CD4-positive, alpha-beta T cell (primary cell): ENCODE measurements at regions not wholly inside any gene's neighbourhood (a gene's known extent, or its start where the extent isn't known, plus 50 kb on each side); places are given as distances from the start of the nearest gene placed in this dataset.

ENCODE experiments used
- ATAC-seq: fragments of 200-7000 bp; cut with Tn5 transposase; one replicate; pipeline ENCODE4 v1.10.0; 2022; ENCODE audit warnings: mild to moderate bottlenecking; ENCODE audit not compliant: poor library complexity
- CTCF ChIA-PET: fragments of 350-600 bp; sonication (Branson Sonifier 250); formaldehyde crosslinking; loops from one replicate; lab custom pipeline; 2021; ENCODE audit warnings: antibody characterized with exemption, inconsistent platforms; lab: Charles Lee
- POLR2A ChIA-PET: fragments of 350-600 bp; sonication (Branson Sonifier 250); formaldehyde crosslinking; loops from one replicate; lab custom pipeline; 2021; ENCODE audit warnings: antibody characterized with exemption, inconsistent platforms; lab: Charles Lee
- DNase-seq, 14 experiments: peaks; one replicate each; pipeline ENCODE4 v3.0.0-alpha.2; 2013 to 2020; ENCODE audit warnings: mixed read lengths in 2 of 14
- H3K27ac ChIP-seq, 2 donors: one replicate each; pipeline versions ENCODE4 v1.5.1 to v1.7.0; 2013; ENCODE audit warnings: low read length in 2 of 2, low read depth in 1 of 2, mild to moderate bottlenecking in 1 of 2
- H3K27me3 ChIP-seq, 2 experiments: 1 replicate in 1 of 2; 2 replicates in 1 of 2; pipeline versions ENCODE4 v1.6.1 to v1.7.0; 2013; ENCODE audit warnings: low read length in 2 of 2, control low read depth in 1 of 2, mild to moderate bottlenecking in 1 of 2, moderate library complexity in 1 of 2; ENCODE audit not compliant: insufficient read depth in 2 of 2, control insufficient read depth in 1 of 2
- H3K36me3 ChIP-seq: one replicate; pipeline ENCODE4 v1.6.1; 2013; ENCODE audit warnings: low read length, control low read depth; ENCODE audit not compliant: insufficient read depth
- H3K4me1 ChIP-seq: one replicate; pipeline ENCODE4 v1.6.1; 2013; ENCODE audit warnings: low read length, control low read depth; ENCODE audit not compliant: insufficient read depth
- H3K4me3 ChIP-seq: one replicate; pipeline ENCODE4 v1.5.1; 2013; ENCODE audit warnings: mild to moderate bottlenecking, low read length, moderate library complexity
- H3K9me3 ChIP-seq, 2 experiments: 1 replicate in 1 of 2; 2 replicates in 1 of 2; pipeline versions ENCODE4 v1.6.1 to v1.7.0; 2013; ENCODE audit warnings: low read length in 2 of 2, mild to moderate bottlenecking in 2 of 2, control low read depth in 1 of 2, moderate library complexity in 1 of 2; ENCODE audit not compliant: control insufficient read depth in 1 of 2, insufficient read depth in 1 of 2
- H3K27ac Mint-ChIP-seq: one replicate; pipeline ENCODE4 v1.8.0; 2020; ENCODE audit warnings: mixed read lengths
- H3K27me3 Mint-ChIP-seq: one replicate; pipeline ENCODE4 v1.8.0; 2021; ENCODE audit warnings: mixed read lengths
- H3K36me3 Mint-ChIP-seq: one replicate; pipeline ENCODE4 v1.8.0; 2021; ENCODE audit warnings: low read depth, mixed read lengths
- H3K4me1 Mint-ChIP-seq: one replicate; pipeline ENCODE4 v1.8.0; 2021; ENCODE audit warnings: low read depth, mixed read lengths
- H3K4me3 Mint-ChIP-seq: one replicate; pipeline ENCODE4 v1.8.0; 2020; ENCODE audit warnings: mild to moderate bottlenecking, mixed read lengths
- H3K9me3 Mint-ChIP-seq: one replicate; pipeline ENCODE4 v1.8.0; 2020; ENCODE audit warnings: mixed read lengths
- CTCF ChIP-seq: fragments of 200-600 bp; IDR thresholded peaks from one replicate; pipeline ENCODE4 v1.8.0; 2022; ENCODE audit warnings: antibody characterized with exemption, mild to moderate bottlenecking
- intact Hi-C, 2 experiments: fragments of 100-400 bp; cut with DNase I in 1 of 2; cut with micrococcal nuclease in 1 of 2; formaldehyde crosslinking; loops; one replicate each; pipeline versions ENCODE4 v1.15.1 to v1.9.0; 2023 to 2025; cut with DNase I, micrococcal nuclease

GRCh38 chr12:124715121-124715990 is 147.9 kb upstream of the NCOR2 start:
- H3K4me1 Mint-ChIP-seq: peaks cover 17% of the 10 kb centered on the region
- peaks cover 20% of the 10 kb centered on the region for H3K4me1 ChIP-seq
- H3K9me3 ChIP-seq: no peaks in the 10 kb centered on the region
- no peak for DNase-seq
- CTCF ChIA-PET: no interaction called here
- H3K4me3 Mint-ChIP-seq: no peak overlapping the region
- no peaks in the 10 kb centered on the region for H3K36me3 ChIP-seq
- POLR2A ChIA-PET: no interaction called here
- ATAC-seq: no peak
- no peak overlapping the region for H3K27ac Mint-ChIP-seq
- H3K4me3 ChIP-seq: no peak overlapping the region
- intact Hi-C loops: no loop called here
- H3K27me3 Mint-ChIP-seq: no peaks in the 10 kb centered on the region
- TF ChIP-seq CTCF: no peak
- no peaks in the 10 kb centered on the region for H3K36me3 Mint-ChIP-seq
- no peaks in the 10 kb centered on the region for H3K9me3 Mint-ChIP-seq
- H3K27ac ChIP-seq: no peak overlapping the region
- H3K27me3 ChIP-seq: no peaks in the 10 kb centered on the region

GRCh38 chr12:124713436-124714082 is 146.1 kb upstream of the NCOR2 start:
- Mint-ChIP-seq H3K27ac (peak overlapping the region; percentile 66), H3K9me3 (no peaks in the 10 kb centered on the region), H3K4me1 (peaks cover 17% of the 10 kb centered on the region), H3K4me3 (peak overlapping the region; percentile 74), H3K36me3 (no peaks in the 10 kb centered on the region), H3K27me3 (no peaks in the 10 kb centered on the region)
- H3K9me3 ChIP-seq: no peaks in the 10 kb centered on the region
- H3K27ac ChIP-seq: peak overlapping the region in 1 of 2 donors; percentile 76
- peak overlapping the region; percentile 51 for H3K4me3 ChIP-seq
- H3K27me3 ChIP-seq: no peaks in the 10 kb centered on the region
- POLR2A ChIA-PET: no interaction called here
- DNase-seq (peak in 12 of 14 experiments; percentile 10 to 89 (median 32)), ATAC-seq (peak; percentile 88)
- CTCF ChIA-PET: no interaction called here
- peaks cover 20% of the 10 kb centered on the region for H3K4me1 ChIP-seq
- TF ChIP-seq CTCF: no peak
- H3K36me3 ChIP-seq: no peaks in the 10 kb centered on the region
- intact Hi-C loops: no loop called here

- Histone ChIP-seq H3K4me3 (peak overlapping the region; percentile 51), H3K4me1 (peaks cover 20% of the 10 kb centered on the region), H3K9me3 (peaks cover 0 to 2% of the 10 kb centered on the region in 2 experiments), H3K36me3 (no peaks in the 10 kb centered on the region), H3K27me3 (no peaks in the 10 kb centered on the region), H3K27ac (peak overlapping the region in 1 of 2 donors; percentile 76)
- no peaks in the 10 kb centered on the region for H3K36me3 Mint-ChIP-seq
- no peak for ATAC-seq
- ChIA-PET POLR2A (no interaction called here), CTCF (no interaction called here)
- H3K4me1 Mint-ChIP-seq: peaks cover 17% of the 10 kb centered on the region
- intact Hi-C loops: no loop called here
- no peak for TF ChIP-seq CTCF
- no peaks in the 10 kb centered on the region for H3K9me3 Mint-ChIP-seq
- peak in 4 of 14 experiments; percentile 10 to 80 (median 54) for DNase-seq
- peak overlapping the region; percentile 74 for H3K4me3 Mint-ChIP-seq
- H3K27me3 Mint-ChIP-seq: no peaks in the 10 kb centered on the region
- H3K27ac Mint-ChIP-seq: peak overlapping the region; percentile 66
Measured at GRCh38 chr12:124713041-124713435, 145.6 kb upstream of the NCOR2 start.
